ENCODE measurements at regions not wholly inside any gene's neighbourhood (a gene's known extent, or its start where the extent isn't known, plus 50 kb on each side); places are given as distances from the start of the nearest gene placed in this dataset.

DNA sequence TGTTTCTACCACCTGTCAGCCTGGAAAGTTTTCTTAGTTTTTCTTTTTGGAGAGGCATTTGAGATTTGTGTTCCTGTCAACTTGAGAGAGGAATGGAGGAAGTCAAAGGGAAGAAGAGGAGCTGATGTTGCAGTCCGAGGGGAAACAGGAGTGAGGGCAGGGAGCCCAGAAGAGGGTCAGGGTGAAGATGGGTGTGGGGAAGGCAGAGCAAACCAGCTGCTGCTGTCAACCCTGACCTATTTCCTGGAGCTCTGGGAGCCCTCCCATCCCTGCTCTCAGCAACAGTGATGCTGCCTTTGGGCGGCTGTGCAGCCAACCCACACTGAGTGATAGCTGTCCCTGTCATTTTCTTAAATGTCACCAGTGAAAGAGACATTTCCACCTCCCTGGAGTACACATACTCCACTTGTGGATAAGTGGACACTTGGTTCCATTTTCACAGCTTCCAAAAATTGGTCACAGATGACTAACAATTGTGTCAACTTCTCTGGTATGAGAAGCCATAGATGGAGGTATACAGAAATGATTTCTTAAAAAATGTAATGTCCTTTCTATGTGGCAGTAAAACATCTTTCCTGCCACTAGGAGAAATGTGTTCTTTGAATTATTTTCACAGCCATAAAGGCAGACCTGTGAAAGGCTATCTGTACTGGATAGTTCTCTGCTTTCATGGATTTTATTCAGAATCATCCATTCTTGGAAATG lies 556.3 kb upstream of the TBL1XR1 start:
- no peak for TF ChIP-seq POLR2A (IDR thresholded peaks at IDR 0.05)
- no peak for TF ChIP-seq CTCF (IDR thresholded peaks at IDR 0.05)
- Histone ChIP-seq H3K27me3 (no peaks in the 10 kb centered on the region), H3K4me3 (no peak overlapping the region), H3K4me1 (peaks cover 0 to 18% (median 0%) of the 10 kb centered on the region in 3 donors), H3K27ac (peak overlapping the region in 1 of 4 donors; percentile 42), H3K36me3 (no peaks in the 10 kb centered on the region), H3K9me3 (no peaks in the 10 kb centered on the region)
- DNase-seq = no peak
- intact Hi-C loops (cut with DNase I) = no loop called here
- WGBS, 2 donors = 42 to 62% methylated on average over 1 to 2 of the region's 2 CpGs

- Histone ChIP-seq H3K36me3 (no peaks in the 10 kb centered on the region), H3K4me1 (peaks cover 0 to 18% (median 3%) of the 10 kb centered on the region in 3 donors), H3K9me3 (no peaks in the 10 kb centered on the region), H3K27me3 (no peaks in the 10 kb centered on the region), H3K27ac (peak overlapping the region in 2 of 4 donors; percentile 42 to 55), H3K4me3 (no peak overlapping the region)
- intact Hi-C loops (cut with DNase I) = no loop called here
- DNase-seq = no peak
- TF ChIP-seq CTCF (IDR thresholded peaks at IDR 0.05) = no peak
- TF ChIP-seq POLR2A (IDR thresholded peaks at IDR 0.05) = no peak
- 93 to 94% methylated on average over 3 to 4 of the region's 4 CpGs for WGBS, 2 donors
Measured at GRCh38 chr3:177754508-177754921, 557.2 kb upstream of the TBL1XR1 start.

DNA sequence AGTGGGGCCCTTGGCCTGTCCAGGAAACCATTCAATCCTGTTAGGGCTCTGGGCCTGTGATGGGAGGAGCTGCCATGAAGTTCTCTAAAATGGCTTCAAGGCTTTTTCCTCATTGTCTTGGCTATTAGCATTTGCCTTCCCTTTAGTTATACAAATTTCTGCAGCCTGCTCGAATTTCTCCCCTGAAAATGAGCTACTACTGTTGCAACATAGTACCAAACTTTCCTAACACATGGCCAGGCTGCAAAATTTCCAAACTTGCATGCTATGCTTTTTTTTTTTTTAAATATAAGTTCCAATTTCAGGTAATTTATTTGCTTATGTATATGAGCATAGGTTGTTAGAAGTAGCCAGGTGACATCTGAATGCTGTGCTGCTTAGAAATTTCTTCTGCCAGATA lies 560.8 kb upstream of the TBL1XR1 start:
- Histone ChIP-seq H3K27ac (no peak overlapping the region), H3K4me1 (peaks cover 0 to 13% (median 3%) of the 10 kb centered on the region in 3 donors), H3K36me3 (no peaks in the 10 kb centered on the region), H3K9me3 (no peaks in the 10 kb centered on the region), H3K4me3 (no peak overlapping the region), H3K27me3 (no peaks in the 10 kb centered on the region)
- DNase-seq = no peak
- TF ChIP-seq CTCF (IDR thresholded peaks at IDR 0.05) = no peak
- TF ChIP-seq POLR2A (IDR thresholded peaks at IDR 0.05) = no peak
- WGBS, 2 donors = 50% methylated on average over 1 of the region's 1 CpG
- intact Hi-C loops (cut with DNase I) = no loop called here

- WGBS, 2 donors = 72 to 87% methylated on average over 2 of the region's 2 CpGs
- TF ChIP-seq POLR2A (IDR thresholded peaks at IDR 0.05) = no peak
- no peak for TF ChIP-seq CTCF (IDR thresholded peaks at IDR 0.05)
Measured at GRCh38 chr3:177760803-177761202, 563.5 kb upstream of the TBL1XR1 start.

GRCh38 chr3:177764377-177764912 lies 567.2 kb upstream of the TBL1XR1 start:
- H3K27me3 ChIP-seq = no peaks in the 10 kb centered on the region
- TF ChIP-seq CTCF (IDR thresholded peaks at IDR 0.05) = no peak
- TF ChIP-seq POLR2A (IDR thresholded peaks at IDR 0.05) = no peak
- H3K27ac ChIP-seq = peak overlapping the region in 2 of 4 donors; percentile 40
- intact Hi-C loops (cut with DNase I) = no loop called here
- no peaks in the 10 kb centered on the region for H3K4me1 ChIP-seq
- WGBS, 2 donors = 42 to 50% methylated on average over 1 of the region's 1 CpG
- H3K36me3 ChIP-seq = no peaks in the 10 kb centered on the region
- DNase-seq = no peak
- H3K9me3 ChIP-seq = no peaks in the 10 kb centered on the region
- no peak overlapping the region for H3K4me3 ChIP-seq

More at GRCh38 chr3:177760803-177761202, 563.5 kb upstream of the TBL1XR1 start:
- H3K27me3 ChIP-seq = no peaks in the 10 kb centered on the region
- no peak overlapping the region for H3K4me3 ChIP-seq
- peaks cover 0 to 3% (median 0%) of the 10 kb centered on the region in 3 donors for H3K4me1 ChIP-seq
- no peak overlapping the region for H3K27ac ChIP-seq
- intact Hi-C loops (cut with DNase I) = no loop called here
- H3K9me3 ChIP-seq = no peaks in the 10 kb centered on the region
- no peaks in the 10 kb centered on the region for H3K36me3 ChIP-seq
- DNase-seq = no peak
